CD4-positive, CD25-positive, alpha-beta regulatory T cell (primary cell): ENCODE measurements at regions not wholly inside any gene's neighbourhood (a gene's known extent, or its start where the extent isn't known, plus 50 kb on each side); places are given as distances from the start of the nearest gene placed in this dataset.

Source experiments
- ATAC-seq, 2 donors: fragments of 150-1000 bp; cut with Tn5 transposase; one replicate each; pipeline ENCODE4 v1.10.0; 2021; ENCODE audit warnings: low read depth in 2 of 2, moderate number of reproducible peaks in 2 of 2, moderate library complexity in 1 of 2
- DNase-seq, 3 donors: peaks; one replicate each; pipeline versions ENCODE4 v3.0.0 to v3.0.0-alpha.2; 2012 to 2022; ENCODE audit warnings: mixed read lengths in 1 of 3
- H3K27ac ChIP-seq: one replicate; pipeline ENCODE4 v1.7.0; 2013; ENCODE audit warnings: mild to moderate bottlenecking, low read length; ENCODE audit not compliant: insufficient read depth, poor library complexity, severe bottlenecking
- H3K27me3 ChIP-seq: one replicate; pipeline ENCODE4 v1.7.0; 2013; ENCODE audit warnings: low read length; ENCODE audit not compliant: control insufficient read depth, insufficient read depth
- H3K36me3 ChIP-seq: one replicate; pipeline ENCODE4 v1.7.0; 2013; ENCODE audit warnings: mild to moderate bottlenecking, low read length, moderate library complexity; ENCODE audit not compliant: control insufficient read depth, insufficient read depth
- H3K4me1 ChIP-seq: 2 replicates; pipeline ENCODE4 v1.7.0; 2013; ENCODE audit warnings: mild to moderate bottlenecking, low read length; ENCODE audit not compliant: insufficient read depth, control insufficient read depth, poor library complexity, severe bottlenecking
- H3K4me3 ChIP-seq: one replicate; pipeline ENCODE4 v1.7.0; 2013; ENCODE audit warnings: low read depth, mild to moderate bottlenecking, low read length, moderate library complexity
- H3K9me3 ChIP-seq, 2 experiments: 1 replicate in 1 of 2; 2 replicates in 1 of 2; pipeline ENCODE4 v1.7.0; 2013; ENCODE audit warnings: low read length in 2 of 2, mild to moderate bottlenecking in 1 of 2, moderate library complexity in 1 of 2; ENCODE audit not compliant: control insufficient read depth in 2 of 2
- H3K27ac Mint-ChIP-seq, 3 donors: one replicate each; pipeline ENCODE4 v1.8.0; 2020 to 2022; ENCODE audit warnings: mild to moderate bottlenecking in 3 of 3, mixed read lengths in 3 of 3, moderate library complexity in 2 of 3
- H3K27me3 Mint-ChIP-seq: one replicate; pipeline ENCODE4 v1.8.0; 2022; ENCODE audit warnings: mild to moderate bottlenecking, mixed read lengths
- H3K36me3 Mint-ChIP-seq: one replicate; pipeline ENCODE4 v1.8.0; 2020; ENCODE audit warnings: mixed read lengths
- H3K4me1 Mint-ChIP-seq, 4 donors: one replicate each; pipeline ENCODE4 v1.8.0; 2020 to 2022; ENCODE audit warnings: mixed read lengths in 4 of 4, mild to moderate bottlenecking in 1 of 4
- H3K4me3 Mint-ChIP-seq, 4 donors: one replicate each; pipeline ENCODE4 v1.8.0; 2020 to 2022; ENCODE audit warnings: mild to moderate bottlenecking in 4 of 4, mixed read lengths in 4 of 4, moderate library complexity in 3 of 4
- H3K9me3 Mint-ChIP-seq, 7 donors: one replicate each; pipeline ENCODE4 v1.8.0; 2020 to 2022; ENCODE audit warnings: mixed read lengths in 7 of 7, mild to moderate bottlenecking in 3 of 7, moderate library complexity in 2 of 7

- Histone ChIP-seq H3K4me1 (no peaks in the 10 kb centered on the region), H3K27ac (no peak overlapping the region), H3K9me3 (peaks cover 3 to 10% of the 10 kb centered on the region in 2 experiments), H3K27me3 (no peaks in the 10 kb centered on the region), H3K4me3 (no peak overlapping the region), H3K36me3 (no peaks in the 10 kb centered on the region)
- no peak for DNase-seq
- H3K4me3 Mint-ChIP-seq, result no peak overlapping the region
- no peaks in the 10 kb centered on the region for H3K27me3 Mint-ChIP-seq
- peaks cover 4 to 34% (median 10%) of the 10 kb centered on the region in 7 donors for H3K9me3 Mint-ChIP-seq
- H3K36me3 Mint-ChIP-seq, result no peaks in the 10 kb centered on the region
- no peak overlapping the region for H3K27ac Mint-ChIP-seq
- ATAC-seq, result no peak
- H3K4me1 Mint-ChIP-seq, result no peaks in the 10 kb centered on the region
Observed at GRCh38 chr17:22435231-22435974, 743.1 kb downstream of the KCNJ18 start.

DNA sequence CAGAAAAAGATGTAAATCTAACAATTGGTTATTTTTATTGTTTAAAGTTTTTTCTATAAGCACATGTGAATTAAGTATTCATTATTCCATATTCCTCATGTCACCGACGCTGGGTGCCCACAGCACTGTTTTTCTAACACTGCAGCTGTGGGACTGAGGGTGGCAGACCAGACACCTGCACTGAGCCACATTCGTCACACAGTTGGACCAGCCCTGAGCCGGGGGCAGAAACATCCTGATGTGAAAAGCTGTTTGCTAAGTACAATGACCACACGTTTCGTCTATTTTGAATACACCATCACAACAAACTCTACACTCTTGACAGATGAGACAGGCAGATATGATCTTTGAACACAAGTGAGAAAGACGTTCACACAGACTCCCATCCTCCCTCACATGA lies 749.5 kb downstream of the KCNJ18 start:
- no peaks in the 10 kb centered on the region for H3K27me3 Mint-ChIP-seq
- no peak overlapping the region for H3K4me3 Mint-ChIP-seq
- ATAC-seq (no peak), DNase-seq (no peak)
- no peak overlapping the region for H3K27ac ChIP-seq
- peaks cover 3 to 13% of the 10 kb centered on the region in 2 experiments for H3K9me3 ChIP-seq
- H3K27ac Mint-ChIP-seq, result no peak overlapping the region
- H3K27me3 ChIP-seq, result no peaks in the 10 kb centered on the region
- no peaks in the 10 kb centered on the region for H3K36me3 ChIP-seq
- no peaks in the 10 kb centered on the region for H3K36me3 Mint-ChIP-seq
- peaks cover 0 to 30% (median 12%) of the 10 kb centered on the region in 7 donors for H3K9me3 Mint-ChIP-seq
- H3K4me3 ChIP-seq, result no peak overlapping the region
- H3K4me1 Mint-ChIP-seq, result no peaks in the 10 kb centered on the region
- H3K4me1 ChIP-seq, result no peaks in the 10 kb centered on the region

- no peak for DNase-seq
- Mint-ChIP-seq H3K27ac (no peak overlapping the region), H3K27me3 (no peaks in the 10 kb centered on the region), H3K9me3 (peaks cover 0 to 23% (median 6%) of the 10 kb centered on the region in 7 donors), H3K4me1 (no peaks in the 10 kb centered on the region), H3K36me3 (no peaks in the 10 kb centered on the region), H3K4me3 (no peak overlapping the region)
- Histone ChIP-seq H3K9me3 (peaks cover 3 to 11% of the 10 kb centered on the region in 2 experiments), H3K4me1 (no peaks in the 10 kb centered on the region), H3K27ac (no peak overlapping the region), H3K27me3 (no peaks in the 10 kb centered on the region), H3K4me3 (no peak overlapping the region), H3K36me3 (no peaks in the 10 kb centered on the region)
- no peak for ATAC-seq
Observed at GRCh38 chr17:22443061-22443460, 750.7 kb downstream of the KCNJ18 start.

- H3K27ac Mint-ChIP-seq, result no peak overlapping the region
Observed at GRCh38 chr17:22453181-22453580, 760.9 kb downstream of the KCNJ18 start.

DNA sequence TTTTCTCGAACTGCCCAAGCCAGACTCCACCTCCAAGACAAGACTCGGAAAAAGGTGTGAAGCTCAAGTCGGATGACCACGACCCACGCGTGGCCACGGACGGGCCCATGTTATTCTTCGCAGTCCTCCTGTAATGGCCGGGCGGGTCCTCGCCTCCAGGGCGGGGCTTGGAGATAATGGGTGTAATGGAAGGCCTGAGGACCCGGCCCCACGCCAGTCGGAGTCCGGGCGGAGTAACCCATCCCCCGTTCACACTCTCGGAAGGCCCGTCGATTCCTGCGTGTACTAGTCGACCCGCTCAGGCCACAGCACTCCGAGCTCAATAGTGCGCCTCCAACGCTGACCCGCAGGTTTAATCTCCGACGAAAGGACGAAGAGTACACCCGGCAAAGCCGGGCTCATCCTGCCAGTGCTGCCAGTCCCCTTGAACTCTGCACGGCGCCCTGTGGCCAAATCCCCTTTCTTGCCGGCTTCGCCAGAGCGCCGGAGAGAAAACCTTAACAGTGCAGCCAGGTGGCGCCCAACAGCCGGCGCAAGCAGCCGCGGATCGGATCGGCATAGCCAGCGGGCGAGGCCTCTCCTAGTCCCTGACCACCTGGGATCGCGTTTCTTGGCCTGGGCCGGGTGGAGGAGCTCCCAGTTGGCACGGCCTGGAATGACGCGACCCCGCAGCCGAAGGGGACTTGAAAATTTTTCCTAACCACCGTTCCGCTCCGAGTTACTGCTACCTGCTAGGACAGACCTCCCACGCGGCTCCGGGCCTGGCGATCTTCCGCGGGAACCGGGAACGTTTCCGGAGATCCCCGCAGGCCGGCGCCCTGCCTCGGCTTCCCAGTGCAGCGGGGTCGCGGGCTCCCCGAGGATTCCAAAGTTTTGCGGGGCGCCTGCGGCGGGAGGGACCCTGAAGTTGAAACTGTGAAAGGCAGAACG lies 762.0 kb downstream of the KCNJ18 start:
- Histone ChIP-seq H3K4me1 (no peaks in the 10 kb centered on the region), H3K27ac (no peak overlapping the region), H3K4me3 (no peak overlapping the region), H3K27me3 (no peaks in the 10 kb centered on the region), H3K36me3 (no peaks in the 10 kb centered on the region), H3K9me3 (peaks cover 0 to 7% of the 10 kb centered on the region in 2 experiments)
- ATAC-seq, result no peak
- no peaks in the 10 kb centered on the region for H3K4me1 Mint-ChIP-seq
- H3K36me3 Mint-ChIP-seq, result no peaks in the 10 kb centered on the region
- no peaks in the 10 kb centered on the region for H3K27me3 Mint-ChIP-seq
- peaks cover 0 to 26% (median 9%) of the 10 kb centered on the region in 7 donors for H3K9me3 Mint-ChIP-seq
- DNase-seq, result no peak
- H3K27ac Mint-ChIP-seq, result peak overlapping the region in 1 of 3 donors; percentile 74
- no peak overlapping the region for H3K4me3 Mint-ChIP-seq

More at GRCh38 chr17:22453181-22453580, 760.9 kb downstream of the KCNJ18 start:
- Histone ChIP-seq H3K27ac (no peak overlapping the region), H3K4me3 (no peak overlapping the region), H3K27me3 (no peaks in the 10 kb centered on the region), H3K9me3 (peaks cover 0 to 7% of the 10 kb centered on the region in 2 experiments), H3K36me3 (no peaks in the 10 kb centered on the region), H3K4me1 (no peaks in the 10 kb centered on the region)
- no peak for ATAC-seq
- H3K9me3 Mint-ChIP-seq, result peaks cover 0 to 21% (median 15%) of the 10 kb centered on the region in 7 donors
- no peaks in the 10 kb centered on the region for H3K36me3 Mint-ChIP-seq
- H3K4me3 Mint-ChIP-seq, result no peak overlapping the region
- H3K4me1 Mint-ChIP-seq, result no peaks in the 10 kb centered on the region
- no peak for DNase-seq
- no peaks in the 10 kb centered on the region for H3K27me3 Mint-ChIP-seq

- no peak overlapping the region for H3K27ac Mint-ChIP-seq
- no peak overlapping the region for H3K27ac ChIP-seq
- no peak for ATAC-seq
- H3K27me3 ChIP-seq, result no peaks in the 10 kb centered on the region
- no peaks in the 10 kb centered on the region for H3K4me1 Mint-ChIP-seq
- H3K27me3 Mint-ChIP-seq, result no peaks in the 10 kb centered on the region
- no peak overlapping the region for H3K4me3 Mint-ChIP-seq
- no peaks in the 10 kb centered on the region for H3K36me3 ChIP-seq
- peaks cover 2 to 40% (median 9%) of the 10 kb centered on the region in 7 donors for H3K9me3 Mint-ChIP-seq
- peaks cover 3 to 11% of the 10 kb centered on the region in 2 experiments for H3K9me3 ChIP-seq
- H3K36me3 Mint-ChIP-seq, result no peaks in the 10 kb centered on the region
- no peaks in the 10 kb centered on the region for H3K4me1 ChIP-seq
- DNase-seq, result no peak
- no peak overlapping the region for H3K4me3 ChIP-seq
Observed at GRCh38 chr17:22459331-22459952, 767.1 kb downstream of the KCNJ18 start.

DNA sequence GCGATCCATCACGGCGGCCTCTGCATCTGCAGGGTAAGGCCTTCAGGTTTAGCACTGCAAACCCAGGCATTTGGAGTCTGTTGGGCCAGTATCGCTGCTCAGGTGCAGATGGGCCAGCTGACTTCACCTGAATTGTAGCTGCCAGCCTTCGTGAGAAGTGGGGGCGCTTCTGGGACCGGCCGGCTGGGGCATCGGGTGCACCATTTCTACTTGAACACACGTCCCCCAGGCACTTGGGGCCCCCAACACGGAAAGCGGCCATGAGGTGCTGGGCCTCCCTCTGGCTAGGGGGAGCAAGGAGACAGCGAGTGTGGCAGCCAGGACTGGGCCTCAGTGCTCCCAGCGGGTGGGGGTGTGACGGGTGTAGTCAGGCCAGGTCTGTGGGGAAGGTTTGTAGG lies 767.6 kb downstream of the KCNJ18 start:
- H3K4me3 Mint-ChIP-seq, result no peak overlapping the region
- no peak for ATAC-seq

More for the DNA sequence above, 767.6 kb downstream of the KCNJ18 start:
- Histone ChIP-seq H3K4me3 (no peak overlapping the region), H3K27me3 (no peaks in the 10 kb centered on the region), H3K4me1 (no peaks in the 10 kb centered on the region), H3K36me3 (no peaks in the 10 kb centered on the region), H3K27ac (no peak overlapping the region), H3K9me3 (peaks cover 3 to 11% of the 10 kb centered on the region in 2 experiments)
- H3K36me3 Mint-ChIP-seq, result no peaks in the 10 kb centered on the region
- no peaks in the 10 kb centered on the region for H3K27me3 Mint-ChIP-seq
- no peak overlapping the region for H3K27ac Mint-ChIP-seq
- DNase-seq, result no peak
- H3K4me1 Mint-ChIP-seq, result no peaks in the 10 kb centered on the region
- H3K9me3 Mint-ChIP-seq, result peaks cover 2 to 39% (median 9%) of the 10 kb centered on the region in 7 donors
